DMS79 treated with DMSO at 0.1 percent for 48 hours (cell line): ENCODE measurements at regions not wholly inside any gene's neighbourhood (a gene's known extent, or its start where the extent isn't known, plus 50 kb on each side); places are given as distances from the start of the nearest gene placed in this dataset.

Source experiments
- DNase-seq: peaks from one replicate; lab custom pipeline; 2025; lab: John Stamatoyannopoulos, UW

DNA sequence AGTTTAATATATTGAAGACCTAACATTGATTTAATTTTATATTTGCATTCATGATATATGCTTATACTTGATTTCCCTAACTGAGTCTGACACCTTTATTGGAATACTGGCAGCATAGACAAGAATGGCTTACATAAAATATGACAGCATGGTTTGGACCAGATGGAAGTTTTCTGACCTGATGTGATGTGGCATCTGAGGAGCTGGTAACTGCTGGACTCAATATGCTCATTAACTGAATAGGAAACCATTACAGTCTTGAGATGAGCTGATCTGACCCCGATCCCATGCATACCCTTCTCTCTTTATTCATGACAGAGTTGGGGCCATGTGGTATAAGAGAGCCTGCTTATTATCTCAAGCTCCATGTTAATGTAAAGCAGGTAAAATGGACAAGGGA, 604.8 kb upstream of the SEL1L start:
- no peak for DNase-seq

DNA sequence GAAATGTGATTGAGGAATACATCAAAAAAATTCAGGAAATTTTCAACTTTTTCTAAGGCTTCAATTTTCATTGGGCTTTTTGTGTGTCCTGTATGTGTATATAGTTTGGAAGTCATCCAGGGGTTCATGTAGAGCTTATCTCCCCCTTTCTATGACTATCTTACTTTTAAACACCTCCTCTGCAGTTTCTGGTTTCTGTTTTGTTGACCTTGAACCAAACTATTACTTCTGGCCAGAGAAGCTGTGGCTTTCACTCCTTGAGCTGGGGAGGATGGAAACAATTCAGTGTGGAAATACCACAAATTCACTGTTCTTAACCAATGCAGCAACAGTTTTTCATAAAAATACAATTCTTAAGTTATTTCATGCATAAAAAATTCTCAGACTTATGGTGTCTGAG, 613.2 kb upstream of the SEL1L start:
- no peak for DNase-seq

DNA sequence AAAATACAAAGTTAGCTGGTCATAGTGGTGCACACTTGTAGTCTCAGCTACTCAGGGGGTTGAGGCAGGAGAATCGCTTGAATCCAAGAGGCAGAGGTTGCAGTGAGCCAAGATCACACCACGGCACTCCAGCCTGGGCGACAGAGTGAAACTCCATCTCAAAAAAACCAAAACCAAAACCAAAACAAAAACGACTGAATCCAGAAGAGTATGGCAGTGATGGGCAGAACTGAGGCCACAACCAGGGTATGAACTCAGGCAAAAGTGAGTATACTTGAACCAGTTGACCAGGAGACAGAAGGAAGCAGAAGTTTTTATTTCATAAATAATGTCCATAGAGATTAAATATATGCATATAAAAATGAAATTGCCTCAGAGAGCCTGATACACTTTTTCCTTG, 620.0 kb upstream of the SEL1L start:
- DNase-seq, result no peak

DNA sequence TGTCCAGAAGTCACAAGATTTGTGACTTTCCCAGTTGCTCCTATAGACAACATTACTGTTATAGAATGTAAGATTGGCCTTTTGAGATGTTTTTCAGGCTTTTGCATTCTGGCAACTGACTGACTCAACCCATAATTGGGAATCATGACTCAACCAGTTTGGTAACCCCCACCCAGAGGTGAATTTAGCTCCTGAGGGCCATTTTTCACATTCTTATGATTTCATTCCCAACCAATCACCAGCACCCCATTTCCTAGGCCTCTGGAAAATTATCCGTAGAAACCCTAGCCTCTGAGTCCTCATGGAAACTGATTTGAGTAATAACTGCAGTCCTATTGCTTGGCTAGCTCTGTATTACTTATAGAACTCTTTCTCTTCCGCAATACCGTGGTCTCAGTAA, 626.0 kb upstream of the SEL1L start:
- DNase-seq, result no peak

DNA sequence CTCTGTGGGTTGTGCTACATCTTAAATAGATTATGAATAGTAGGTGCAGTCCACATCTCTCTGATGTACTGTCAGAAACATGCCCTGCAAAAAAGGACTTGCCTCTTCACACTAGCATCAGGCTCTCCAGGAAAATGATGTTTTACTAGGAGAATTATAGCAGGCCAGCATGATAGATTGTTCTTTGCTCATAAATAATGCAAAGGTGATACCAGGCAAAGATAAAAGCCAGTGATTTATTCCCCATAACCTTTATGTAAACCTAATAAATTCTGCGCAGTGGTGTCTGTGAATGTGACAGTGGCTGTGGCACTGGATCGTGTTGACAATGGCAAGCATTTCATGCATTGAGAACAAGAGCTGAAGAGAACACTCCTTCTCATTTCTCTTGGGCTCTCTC, 646.5 kb upstream of the SEL1L start:
- no peak for DNase-seq

DNA sequence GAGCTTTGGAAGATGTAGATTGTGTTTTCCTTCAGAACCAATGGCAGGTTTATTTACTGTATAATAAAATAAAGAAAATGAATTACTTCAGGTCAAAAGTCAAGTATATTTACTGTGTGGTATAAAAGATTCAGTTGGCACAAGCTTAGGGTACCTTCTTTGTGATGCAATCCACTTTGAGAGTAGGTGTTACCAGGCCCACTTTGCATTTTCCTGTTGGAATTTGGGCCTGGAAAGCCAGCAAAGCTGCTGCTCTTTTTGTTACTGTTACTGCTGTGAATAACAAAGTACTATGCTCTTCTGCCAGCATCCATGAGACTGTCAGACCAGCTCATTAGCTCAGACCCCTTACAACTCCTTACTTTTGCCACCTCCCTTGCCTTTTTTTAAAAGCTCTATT, 649.0 kb upstream of the SEL1L start:
- DNase-seq, result no peak

DNA sequence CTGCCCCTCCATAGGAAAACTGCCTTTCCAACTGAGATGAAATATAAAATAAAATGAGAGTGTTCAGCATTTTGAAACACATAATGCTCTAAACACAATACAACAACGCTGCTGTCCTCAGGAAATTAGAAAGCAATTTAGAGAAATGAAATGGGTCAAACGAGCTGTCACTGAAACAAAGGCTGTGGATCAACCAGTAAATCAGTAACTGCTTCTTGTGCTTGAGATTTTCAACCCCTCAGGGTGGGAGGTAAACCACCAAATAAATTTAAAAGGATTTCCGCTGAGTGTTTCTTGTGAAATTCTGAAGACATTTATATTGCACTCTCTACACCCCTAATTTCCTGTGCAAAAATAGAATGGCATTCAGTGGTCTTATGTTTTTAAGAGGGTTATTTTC, 657.1 kb upstream of the SEL1L start:
- no peak for DNase-seq

DNA sequence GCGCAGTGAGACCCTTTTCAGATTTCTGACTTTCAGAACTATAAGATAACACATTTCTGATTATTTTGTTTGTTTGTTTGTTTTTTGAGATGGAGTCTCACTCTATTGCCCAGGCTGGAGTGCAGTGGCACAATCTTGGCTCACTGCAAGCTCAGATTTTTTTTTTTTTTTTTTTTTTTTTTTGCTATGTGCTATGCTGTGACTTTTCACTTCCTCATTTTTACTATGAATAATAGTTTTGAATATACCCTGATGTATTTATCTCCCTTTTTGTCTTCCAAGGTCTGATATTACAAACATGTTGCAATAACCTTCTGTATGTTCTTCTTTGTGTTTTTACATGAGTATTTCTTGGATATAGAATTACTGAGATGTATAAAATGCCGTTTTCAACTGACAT, 658.7 kb upstream of the SEL1L start:
- no peak for DNase-seq

DNA sequence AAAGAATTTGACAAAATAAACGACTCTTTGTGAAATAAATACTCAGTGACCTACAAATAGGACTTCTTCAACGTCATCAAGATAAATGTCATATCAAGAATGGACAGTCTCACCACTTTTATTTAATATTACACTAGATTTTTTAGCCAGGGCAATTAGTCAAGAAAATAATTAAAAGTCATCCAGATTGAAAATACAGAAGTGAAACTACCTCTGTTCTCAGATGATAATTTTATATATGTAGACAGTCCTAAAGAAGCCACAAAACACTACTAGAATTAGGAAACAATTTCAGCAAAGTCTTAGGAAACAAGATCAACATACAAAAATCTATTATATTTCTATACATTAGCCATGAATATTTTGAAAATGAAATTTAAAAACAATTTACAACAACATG, 689.6 kb upstream of the SEL1L start:
- DNase-seq, result no peak

DNA sequence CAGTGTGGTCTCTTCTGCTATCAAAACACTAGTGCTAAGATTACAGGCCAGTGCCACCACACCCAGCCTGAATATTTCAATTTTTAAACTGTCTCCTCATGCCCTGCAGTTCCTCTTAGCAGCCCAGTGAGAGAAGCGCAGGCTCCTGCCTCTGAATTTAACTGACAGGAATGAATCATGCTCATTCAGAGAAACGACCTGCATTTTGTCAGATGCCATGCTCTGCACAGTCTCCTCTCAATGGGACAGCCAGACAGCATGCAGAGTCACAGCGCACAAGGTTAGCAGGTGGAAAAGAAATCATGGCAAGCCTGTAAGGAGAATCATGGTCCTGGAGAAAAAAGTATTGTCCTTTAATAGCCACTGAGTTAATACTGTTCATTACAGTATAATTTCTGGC, 691.0 kb upstream of the SEL1L start:
- DNase-seq, result no peak

DNA sequence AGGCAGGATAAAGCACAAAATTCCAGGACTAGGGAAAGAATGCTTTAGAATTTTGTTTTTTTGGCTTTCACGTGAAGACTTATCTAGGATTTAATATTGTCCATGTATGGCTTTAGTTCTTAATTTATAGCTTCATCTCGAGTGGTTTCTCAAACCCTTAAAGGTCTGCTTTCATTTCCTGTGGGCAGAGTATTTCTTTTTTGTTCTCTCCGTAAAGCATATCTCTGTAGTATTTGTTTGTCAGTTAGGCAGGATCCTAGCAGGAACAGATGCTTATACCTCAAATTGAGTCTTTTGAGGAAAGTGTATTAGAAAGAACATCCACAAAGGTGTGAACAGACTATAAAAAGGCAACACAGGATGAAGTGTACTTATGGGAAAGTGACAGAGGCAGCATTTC, 697.1 kb upstream of the SEL1L start:
- DNase-seq, result peak; percentile 32

DNA sequence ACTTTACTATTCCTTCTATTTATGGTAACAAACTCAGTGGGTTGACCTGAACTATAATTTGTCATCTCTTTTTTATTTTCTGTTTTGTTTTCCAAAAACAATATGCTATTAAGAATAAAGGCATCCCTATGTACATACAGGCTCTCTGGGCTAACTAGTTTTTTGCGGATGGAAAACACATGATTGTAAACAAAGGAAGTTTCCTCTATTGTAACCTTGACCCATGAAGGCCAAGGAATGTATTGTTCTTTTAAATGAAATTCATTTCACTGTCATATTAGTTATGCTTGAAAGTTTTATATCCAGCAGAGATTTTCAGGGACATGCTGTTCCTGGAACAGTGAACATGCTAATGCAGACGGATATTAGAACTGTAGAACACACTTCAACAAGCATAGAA, 705.0 kb upstream of the SEL1L start:
- DNase-seq, result no peak

DNA sequence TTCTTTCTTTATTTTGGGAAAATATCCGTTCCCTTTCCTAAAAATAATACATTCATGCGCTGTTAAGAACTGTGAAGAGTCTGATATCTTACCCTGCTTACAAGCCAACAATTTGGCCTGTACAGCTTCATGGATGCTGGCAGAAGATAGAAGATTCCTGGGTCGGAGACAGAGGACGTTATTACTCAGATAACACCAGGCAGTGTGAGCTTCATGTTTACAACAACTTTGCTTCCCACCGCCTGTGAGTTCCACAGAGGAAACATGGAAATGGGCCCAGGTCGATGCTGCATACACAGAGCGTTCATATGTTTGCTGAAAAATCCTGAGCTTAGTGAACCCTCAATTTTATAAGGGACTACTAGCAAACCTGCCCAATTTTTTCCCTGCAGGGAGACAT, 705.6 kb upstream of the SEL1L start:
- DNase-seq, result no peak

DNA sequence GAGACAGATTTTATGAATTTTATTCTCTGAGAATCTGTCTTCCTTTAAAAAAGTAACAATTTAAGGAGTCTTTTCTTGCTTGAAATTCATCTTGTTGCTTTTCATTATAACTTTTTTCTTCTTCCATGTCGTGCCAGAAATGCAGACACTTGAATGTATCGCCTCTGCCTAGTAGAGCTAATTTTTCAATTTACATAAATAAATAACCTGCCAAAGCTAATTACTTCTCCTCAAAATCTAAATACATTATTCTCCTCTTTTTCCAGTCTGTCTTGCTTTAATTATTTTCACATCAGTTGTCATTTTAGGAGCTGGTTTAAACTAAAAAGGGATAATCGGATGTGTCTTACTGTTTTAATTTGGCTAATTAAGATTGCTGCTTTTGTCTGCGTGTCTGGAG, 711.1 kb upstream of the SEL1L start:
- DNase-seq, result no peak

DNA sequence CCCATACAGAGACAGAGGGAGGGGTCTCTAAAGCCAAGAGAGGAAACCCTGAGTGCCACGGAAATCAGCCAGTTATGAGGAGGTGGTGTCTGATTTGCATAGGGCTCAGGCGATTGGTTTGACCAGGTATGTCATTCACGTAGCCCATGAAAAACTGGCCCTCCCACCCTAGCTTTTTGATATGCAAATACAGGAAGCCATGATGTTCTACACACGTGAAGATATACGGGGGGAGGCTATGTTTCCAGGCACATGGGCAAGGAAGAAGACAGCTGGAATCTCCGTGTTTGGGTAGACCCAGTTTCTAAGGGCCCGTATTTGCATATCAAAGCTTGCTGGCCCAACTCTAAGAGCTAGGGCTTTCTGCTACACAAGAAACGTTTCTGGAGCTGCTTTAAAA, 717.8 kb upstream of the SEL1L start:
- DNase-seq, result no peak

DNA sequence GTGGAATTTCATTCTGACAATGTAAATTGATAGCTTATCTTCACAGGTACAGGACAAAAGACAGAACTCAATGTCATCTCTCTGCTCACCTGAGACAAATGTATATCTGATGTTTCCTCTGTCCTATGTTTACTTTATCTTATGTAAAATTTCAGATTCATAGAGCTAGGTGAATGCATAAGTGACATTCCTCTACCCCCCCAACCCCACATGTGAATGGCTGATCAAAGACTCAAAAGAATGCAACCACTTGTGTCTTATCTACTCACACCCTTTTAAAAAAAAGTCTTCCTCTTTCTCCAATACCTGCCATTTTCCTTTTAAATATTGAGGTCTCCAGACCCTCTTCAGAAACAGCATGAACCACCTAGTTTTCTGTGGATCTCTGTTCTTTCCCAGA, 736.6 kb upstream of the SEL1L start:
- no peak for DNase-seq

DNA sequence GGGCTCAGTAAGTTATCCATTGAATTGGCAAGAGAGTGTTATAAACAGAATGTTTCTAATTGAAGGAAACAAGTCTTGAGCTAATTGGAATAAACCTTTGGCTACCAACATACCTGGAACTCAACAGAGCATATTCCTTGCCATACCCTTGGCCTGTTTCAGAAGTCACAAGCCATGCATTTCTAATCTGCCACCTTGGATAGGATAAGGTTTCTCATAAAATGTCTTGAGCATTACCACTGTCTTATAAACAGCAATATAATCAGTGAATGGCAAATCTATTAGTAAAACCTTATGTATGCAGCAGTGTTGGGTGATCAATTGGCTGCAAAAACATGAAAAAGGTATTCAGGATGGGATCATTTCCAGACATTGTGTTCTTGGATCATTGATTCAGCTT, 765.2 kb upstream of the SEL1L start:
- DNase-seq, result no peak

DNA sequence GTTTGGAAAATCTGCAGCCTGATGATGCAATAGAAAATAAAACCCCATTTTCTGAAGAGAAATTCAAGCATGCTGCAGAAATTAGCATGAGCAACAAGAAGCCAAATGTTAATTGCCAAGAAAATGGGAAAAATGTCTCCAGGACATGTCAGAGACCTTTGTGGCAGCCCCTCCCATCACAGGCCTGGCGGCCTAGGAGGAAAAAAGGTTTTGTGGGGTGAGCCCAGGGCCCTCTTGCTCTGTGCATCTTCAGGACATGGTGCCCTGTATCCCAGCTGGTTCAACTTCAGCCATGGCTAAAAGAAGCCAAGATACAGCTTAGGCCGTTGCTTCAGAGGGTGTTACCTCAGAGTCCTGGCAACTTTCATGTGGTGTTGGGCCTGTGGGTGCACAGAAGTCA, 775.5 kb upstream of the SEL1L start:
- no peak for DNase-seq

DNA sequence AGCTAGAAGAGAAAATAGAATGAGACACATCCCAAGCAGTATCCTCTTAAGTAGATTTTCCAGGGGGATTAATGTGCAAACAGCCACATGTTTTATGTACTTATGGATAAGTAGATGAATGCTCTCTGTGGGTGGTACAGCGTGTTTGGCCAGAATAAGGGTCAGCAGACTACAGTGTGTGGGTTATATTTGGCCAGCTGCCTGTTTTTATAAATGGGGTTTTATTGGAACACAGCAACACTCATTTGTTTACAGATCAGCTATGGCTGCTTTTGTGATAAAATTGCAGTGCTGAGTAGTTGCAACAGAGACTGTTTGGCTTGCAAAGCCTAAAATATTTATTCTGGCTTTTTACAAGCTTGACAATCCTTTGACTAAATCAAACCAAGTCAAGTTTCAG, 780.2 kb upstream of the SEL1L start:
- DNase-seq, result peak; percentile 99

DNA sequence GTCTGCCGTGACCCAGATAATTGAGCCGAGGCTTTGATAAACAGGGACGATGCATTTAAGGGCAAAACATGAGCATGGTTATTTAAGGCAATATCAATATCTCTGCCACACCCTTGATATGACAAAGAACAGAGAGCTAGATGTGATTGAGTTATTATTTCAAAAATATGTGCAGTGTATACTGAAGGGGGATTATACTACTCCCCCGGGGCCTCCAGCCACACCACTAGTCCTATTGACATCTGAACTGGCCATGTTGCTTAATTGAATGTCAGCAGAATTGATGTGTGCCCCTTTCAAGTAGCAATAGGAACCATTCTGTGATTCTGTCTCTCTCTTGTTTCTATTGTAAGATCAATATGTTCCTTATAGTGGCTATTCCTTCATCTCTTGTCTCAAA, 794.8 kb upstream of the SEL1L start:
- DNase-seq, result no peak

DNA sequence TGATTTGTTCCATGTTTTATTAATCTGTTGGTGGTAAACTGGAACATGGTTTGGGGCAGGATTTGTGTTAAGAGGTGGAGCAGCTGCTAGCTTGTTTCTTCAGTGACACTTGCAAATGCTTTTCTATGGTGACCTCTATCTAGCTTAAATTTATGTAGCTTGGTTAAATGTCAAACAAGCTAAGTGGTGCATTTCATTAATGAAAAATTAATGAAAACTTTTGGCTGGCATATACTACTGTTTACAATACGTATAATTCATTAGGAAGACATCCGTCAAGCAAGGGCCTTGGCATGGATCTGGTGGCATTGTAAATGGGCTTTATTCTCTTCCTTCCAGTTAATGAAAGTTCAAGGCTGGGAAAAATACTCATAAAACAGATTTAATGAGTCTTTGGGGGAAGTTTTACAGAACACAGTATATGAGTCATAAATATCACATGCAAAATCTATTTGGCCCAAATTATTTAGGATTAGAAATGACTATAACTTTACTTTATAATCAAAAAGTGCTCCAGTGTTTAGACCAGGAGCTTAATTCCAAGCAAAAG, 807.7 kb upstream of the SEL1L start:
- DNase-seq, result no peak

DNA sequence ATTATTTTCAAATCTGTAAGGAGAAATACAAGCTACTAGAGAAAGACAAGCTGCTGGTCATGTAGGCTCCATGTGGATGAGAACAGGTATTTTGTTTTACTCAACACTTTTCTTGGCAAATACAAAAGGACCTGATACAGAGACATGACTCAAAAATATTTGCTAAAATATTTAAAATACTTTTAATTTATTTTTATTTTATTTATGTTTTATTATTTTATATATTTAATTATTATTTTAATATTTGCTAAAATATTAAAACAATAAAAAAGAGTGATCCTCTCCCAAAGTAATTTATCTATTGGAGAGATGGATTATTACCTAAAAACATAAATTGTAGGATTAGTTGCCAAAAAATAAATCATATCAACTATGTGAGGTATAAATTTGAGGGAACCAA, 808.9 kb upstream of the SEL1L start:
- no peak for DNase-seq

DNA sequence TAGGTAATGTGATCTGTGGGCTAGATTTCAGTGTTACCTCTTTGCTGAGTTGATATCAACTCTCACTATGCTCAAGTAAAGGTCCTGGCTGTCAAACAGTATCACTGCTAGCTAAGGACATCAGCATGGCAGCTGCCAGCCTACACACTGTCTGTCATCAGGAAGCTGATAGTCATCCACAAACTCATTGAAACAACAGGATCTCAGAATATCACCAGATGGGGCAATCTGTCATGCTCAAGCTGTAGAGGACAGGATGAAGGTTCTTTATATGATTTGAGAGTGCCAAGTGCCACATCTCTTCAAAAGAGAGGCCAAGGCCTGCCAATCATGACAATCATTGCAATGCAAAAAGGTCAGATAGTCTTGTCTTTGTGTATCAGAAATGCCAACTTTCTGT, 811.5 kb upstream of the SEL1L start:
- no peak for DNase-seq

DNA sequence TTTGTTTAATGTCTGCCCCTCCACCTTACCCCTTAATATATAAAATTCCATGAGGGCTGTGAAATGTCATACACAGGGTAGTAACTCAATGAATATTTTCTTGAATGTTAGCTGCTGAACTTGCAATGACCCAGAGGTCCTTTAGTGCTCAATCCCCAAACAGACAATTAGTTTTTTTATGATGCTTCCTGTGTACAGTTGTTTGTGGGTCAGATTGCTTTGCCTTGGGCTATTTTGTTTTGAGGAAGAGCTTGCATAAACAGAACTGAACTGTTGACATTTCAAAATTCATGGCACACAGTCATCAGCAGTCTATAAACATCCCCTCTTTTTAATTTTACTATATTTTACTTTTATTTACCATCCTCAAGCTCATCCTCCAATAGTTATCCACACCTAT, 820.5 kb upstream of the SEL1L start:
- DNase-seq, result no peak

DNA sequence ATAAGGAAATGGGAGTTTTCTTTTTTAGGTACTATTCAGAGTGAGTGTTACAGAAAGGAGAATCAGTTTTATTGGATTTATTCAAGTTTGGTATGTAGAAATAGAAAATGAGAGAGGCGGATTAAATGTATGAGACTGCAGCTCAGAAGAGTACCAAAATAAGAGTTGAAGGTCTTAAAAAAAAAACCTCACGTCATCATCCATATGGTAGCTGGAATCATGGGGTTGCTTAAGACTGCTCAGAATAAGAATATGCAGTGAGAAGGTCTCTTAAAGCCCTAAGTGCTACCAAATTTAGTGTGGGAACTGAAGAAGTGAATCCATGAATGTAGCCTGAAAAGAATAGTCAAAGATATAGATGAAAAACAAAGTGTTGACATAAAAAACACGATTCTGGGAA, 825.5 kb upstream of the SEL1L start:
- no peak for DNase-seq
